ENCODE measurements at regions not wholly inside any gene's neighbourhood (a gene's known extent, or its start where the extent isn't known, plus 50 kb on each side); places are given as distances from the start of the nearest gene placed in this dataset.

GRCh38 chr6:147095316-147095715 is 108.9 kb upstream of the STXBP5 start:
- DNase-seq: no peak

- DNase-seq: no peak
Measured at GRCh38 chr6:147099974-147100373, 104.2 kb upstream of the STXBP5 start.

GRCh38 chr6:147103007-147103406 is 101.2 kb upstream of the STXBP5 start:
- DNase-seq: no peak

- no peak for DNase-seq
Measured at GRCh38 chr6:147103694-147104093, 100.5 kb upstream of the STXBP5 start.

GRCh38 chr6:147105786-147106185 is 98.4 kb upstream of the STXBP5 start:
- no peak for DNase-seq

- DNase-seq: no peak
Measured at GRCh38 chr6:147106759-147107401, 97.3 kb upstream of the STXBP5 start.

GRCh38 chr6:147108259-147108910 is 95.8 kb upstream of the STXBP5 start:
- DNase-seq: no peak

GRCh38 chr6:147109707-147110106 is 94.5 kb upstream of the STXBP5 start:
- DNase-seq: no peak

GRCh38 chr6:147116056-147116455 is 88.2 kb upstream of the STXBP5 start:
- DNase-seq: no peak

GRCh38 chr6:147117011-147117410 is 87.2 kb upstream of the STXBP5 start:
- no peak for DNase-seq

GRCh38 chr6:147117580-147117979 is 86.6 kb upstream of the STXBP5 start:
- DNase-seq: no peak

- no peak for DNase-seq
Measured at GRCh38 chr6:147119310-147119709, 84.9 kb upstream of the STXBP5 start.

- DNase-seq: no peak
Measured at GRCh38 chr6:147122823-147123222, 81.4 kb upstream of the STXBP5 start.

- DNase-seq: no peak
Measured at GRCh38 chr6:147126618-147127022, 77.6 kb upstream of the STXBP5 start.

GRCh38 chr6:147127587-147127986 is 76.6 kb upstream of the STXBP5 start:
- no peak for DNase-seq

- DNase-seq: no peak
Measured at GRCh38 chr6:147128056-147128455, 76.2 kb upstream of the STXBP5 start.

- DNase-seq: no peak
Measured at GRCh38 chr6:147131532-147132128, 72.6 kb upstream of the STXBP5 start.

GRCh38 chr6:147132889-147133288 is 71.3 kb upstream of the STXBP5 start:
- no peak for DNase-seq

- no peak for DNase-seq
Measured at GRCh38 chr6:147133669-147134068, 70.5 kb upstream of the STXBP5 start.

GRCh38 chr6:147135211-147135681 is 69.0 kb upstream of the STXBP5 start:
- DNase-seq: no peak

GRCh38 chr6:147136057-147136456 is 68.2 kb upstream of the STXBP5 start:
- DNase-seq: no peak

GRCh38 chr6:147137986-147138385 is 66.2 kb upstream of the STXBP5 start:
- DNase-seq: no peak

GRCh38 chr6:147138835-147139234 is 65.4 kb upstream of the STXBP5 start:
- DNase-seq: no peak

GRCh38 chr6:147141711-147142308 is 62.4 kb upstream of the STXBP5 start:
- no peak for DNase-seq

All from 8988T (cell line).